Liver (tissue), 8 donors: ENCODE measurements at regions not wholly inside any gene's neighbourhood (a gene's known extent, or its start where the extent isn't known, plus 50 kb on each side); places are given as distances from the start of the nearest gene placed in this dataset.

Experiments
- DNase-seq: peaks from one replicate; pipeline ENCODE4 v3.0.0-alpha.2; 2017; ENCODE audit warnings: low spot score
- H3K27ac ChIP-seq, 2 donors: one replicate each; pipeline ENCODE4 v1.7.0; 2013; ENCODE audit warnings: inconsistent platforms in 2 of 2, low read length in 2 of 2, control low read depth in 1 of 2, low read depth in 1 of 2, mild to moderate bottlenecking in 1 of 2
- H3K27me3 ChIP-seq, 4 donors: one replicate each; pipeline versions ENCODE4 v1.6.1 to v1.7.0; 2013; ENCODE audit warnings: low read length in 3 of 4, inconsistent platforms in 1 of 4, mild to moderate bottlenecking in 1 of 4, moderate library complexity in 1 of 4; ENCODE audit not compliant: control insufficient read depth in 4 of 4, insufficient read depth in 4 of 4
- H3K36me3 ChIP-seq, 4 donors: one replicate each; pipeline versions ENCODE4 v1.6.1 to v1.7.0; 2013; ENCODE audit warnings: low read length in 3 of 4, mild to moderate bottlenecking in 3 of 4, low read depth in 1 of 4, moderate library complexity in 1 of 4; ENCODE audit not compliant: control insufficient read depth in 4 of 4, insufficient read depth in 3 of 4
- H3K4me1 ChIP-seq, 4 donors: one replicate each; pipeline versions ENCODE4 v1.6.1 to v1.7.0; 2013; ENCODE audit warnings: low read length in 3 of 4, mild to moderate bottlenecking in 3 of 4, moderate library complexity in 1 of 4; ENCODE audit not compliant: control insufficient read depth in 4 of 4, insufficient read depth in 4 of 4
- H3K4me3 ChIP-seq, 3 donors: one replicate each; pipeline versions ENCODE4 v1.6.1 to v1.7.0; 2013; ENCODE audit warnings: low read length in 3 of 3, control low read depth in 1 of 3, low read depth in 1 of 3, mild to moderate bottlenecking in 1 of 3
- H3K9ac ChIP-seq, 2 donors: one replicate each; pipeline ENCODE4 v1.7.0; 2013; ENCODE audit warnings: low read length in 2 of 2, mild to moderate bottlenecking in 2 of 2, moderate library complexity in 2 of 2, control low read depth in 1 of 2, low read depth in 1 of 2
- H3K9me3 ChIP-seq, 4 donors: one replicate each; pipeline versions ENCODE4 v1.6.1 to v1.7.0; 2013; ENCODE audit warnings: low read length in 3 of 4; ENCODE audit not compliant: control insufficient read depth in 4 of 4
- CTCF ChIP-seq: fragments of 150-350 bp; IDR thresholded peaks from 2 replicates; pipeline ENCODE4 v1.5.1; 2017; ENCODE audit warnings: improper control_type of control experiment, low read depth, low read length; ENCODE audit not compliant: missing input control
- EGR1 ChIP-seq, 2 donors: IDR thresholded peaks; 2 replicates each; pipeline ENCODE4 v1.6.1; 2016 to 2018; ENCODE audit warnings: antibody characterized with exemption in 2 of 2, low read depth in 2 of 2
- FOXA1 ChIP-seq: IDR thresholded peaks from 2 replicates; pipeline ENCODE4 v1.6.1; 2016; ENCODE audit warnings: antibody characterized with exemption
- FOXA2 ChIP-seq: IDR thresholded peaks from 2 replicates; pipeline ENCODE4 v1.6.1; 2016; ENCODE audit warnings: antibody characterized with exemption
- GABPA ChIP-seq, 2 donors: IDR thresholded peaks in 1 of 2; conservative IDR thresholded peaks in 1 of 2; 2 replicates each; pipeline ENCODE4 v1.6.1; 2016; ENCODE audit warnings: antibody characterized with exemption in 2 of 2, mild to moderate bottlenecking in 1 of 2, moderate library complexity in 1 of 2
- HNF4A ChIP-seq, 2 donors: conservative IDR thresholded peaks; 2 replicates each; pipeline ENCODE4 v1.6.1; 2016; ENCODE audit warnings: antibody characterized with exemption in 2 of 2, mild to moderate bottlenecking in 2 of 2
- HNF4G ChIP-seq: IDR thresholded peaks from 2 replicates; pipeline ENCODE4 v1.6.1; 2016; ENCODE audit warnings: antibody characterized with exemption
- JUND ChIP-seq, 2 donors: IDR thresholded peaks; 2 replicates each; pipeline ENCODE4 v1.6.1; 2016; ENCODE audit warnings: antibody characterized with exemption in 2 of 2
- MAX ChIP-seq: IDR thresholded peaks from 2 replicates; pipeline ENCODE4 v1.6.1; 2016; ENCODE audit warnings: antibody characterized with exemption
- NR2F2 ChIP-seq: IDR thresholded peaks from 2 replicates; pipeline ENCODE4 v1.6.1; 2016; ENCODE audit warnings: antibody characterized with exemption
- RAD21 ChIP-seq, 2 donors: IDR thresholded peaks; 2 replicates each; pipeline ENCODE4 v1.6.1; 2016; ENCODE audit warnings: antibody characterized with exemption in 2 of 2, mild to moderate bottlenecking in 2 of 2
- REST ChIP-seq: IDR thresholded peaks from 2 replicates; pipeline ENCODE4 v1.6.1; 2016; ENCODE audit warnings: antibody characterized with exemption, mild to moderate bottlenecking
- RXRA ChIP-seq, 2 donors: IDR thresholded peaks; 2 replicates each; pipeline ENCODE4 v1.6.1; 2017 to 2018; ENCODE audit warnings: antibody characterized with exemption in 2 of 2, mild to moderate bottlenecking in 1 of 2
- SP1 ChIP-seq: IDR thresholded peaks from 2 replicates; pipeline ENCODE4 v1.6.1; 2018; ENCODE audit warnings: antibody characterized with exemption, mild to moderate bottlenecking
- TAF1 ChIP-seq: conservative IDR thresholded peaks from 2 replicates; pipeline ENCODE4 v1.6.1; 2016; ENCODE audit warnings: antibody characterized with exemption, mild to moderate bottlenecking
- YY1 ChIP-seq: IDR thresholded peaks from 2 replicates; pipeline ENCODE4 v1.6.1; 2016; ENCODE audit warnings: antibody characterized with exemption, mild to moderate bottlenecking
- WGBS: extraction: QIAGEN DNeasy Blood & Tissue Kit; methylation state at CpG from one replicate; pipeline ENCODE4 v1.1.7; 2013; 5-methylcytosine and 5-hydroxymethylcytosine counted together
- donor health status: healthy.
- donor health status: healthy.
- donor health status: healthy.
- donor health status: healthy.
- donor health status: healthy.

DNA sequence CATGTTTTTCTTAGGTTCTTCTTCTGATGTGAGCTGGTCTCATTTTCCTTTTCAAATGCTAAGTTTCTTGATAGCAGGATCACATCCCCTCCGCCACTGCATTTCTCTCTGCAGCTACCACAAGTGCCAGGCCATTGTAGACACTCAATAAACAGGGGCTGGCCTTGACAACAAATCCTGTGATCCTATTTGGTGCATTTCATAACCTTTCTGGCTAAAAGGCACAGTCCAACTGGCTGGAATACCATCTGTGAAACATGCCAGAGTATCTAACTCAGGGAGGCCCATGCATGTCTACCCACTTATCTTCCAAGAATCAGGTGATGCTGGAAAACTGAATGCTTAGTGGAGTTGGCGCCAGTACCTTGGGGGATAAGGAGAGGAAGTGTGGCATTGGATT, 85.2 kb upstream of the NR2F2 start:
- WGBS: 75% methylated on average over 2 of the region's 2 CpGs

DNA sequence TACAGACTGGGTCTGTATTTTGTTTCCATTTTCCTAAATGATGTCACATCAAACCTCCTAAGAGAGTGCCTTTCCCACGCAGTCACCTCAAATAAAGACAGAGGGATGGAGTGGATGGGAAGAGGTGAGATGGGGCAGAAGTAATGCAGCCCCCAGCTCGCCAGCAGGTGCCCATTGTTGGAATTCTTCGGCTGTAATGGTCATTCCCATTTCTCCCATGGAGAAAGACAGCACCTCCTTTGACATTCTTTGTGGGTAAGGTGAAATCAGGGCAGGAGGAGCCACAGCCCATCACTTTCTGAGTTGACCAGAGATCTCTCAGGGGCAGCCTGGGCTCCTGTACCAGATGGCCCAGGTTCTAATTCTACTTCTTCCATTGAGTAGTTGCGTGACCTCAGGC, 84.4 kb upstream of the NR2F2 start:
- Histone ChIP-seq H3K4me1 (peaks cover 0 to 8% (median 3%) of the 10 kb centered on the region in 4 donors), H3K4me3 (no peak overlapping the region), H3K9ac (no peak overlapping the region), H3K9me3 (no peaks in the 10 kb centered on the region), H3K36me3 (no peaks in the 10 kb centered on the region), H3K27ac (no peak overlapping the region), H3K27me3 (no peaks in the 10 kb centered on the region)
- DNase-seq: no peak
- 92% methylated on average over 4 of the region's 4 CpGs for WGBS
- TF ChIP-seq FOXA1 (no peak), REST (no peak), FOXA2 (no peak), TAF1 (no peak), YY1 (no peak), EGR1 (IDR thresholded peaks at IDR 0.05; ENCODE audit: low read depth in 2 of 2) (no peak), NR2F2 (no peak), MAX (no peak), JUND (IDR thresholded peaks at IDR 0.05) (no peak), GABPA (IDR thresholded peaks at IDR 0.05 in 1 of 2, conservative IDR thresholded peaks at IDR 0.05 in 1 of 2) (no peak), SP1 (no peak), HNF4G (no peak)

More for the DNA sequence above, 85.2 kb upstream of the NR2F2 start:
- TF ChIP-seq FOXA1 (no peak), RAD21 (IDR thresholded peaks at IDR 0.05) (peak in 1 of 2 donors; percentile 35), HNF4A (conservative IDR thresholded peaks at IDR 0.05) (peak; percentile 39 to 73), FOXA2 (peak; percentile 29), RXRA (IDR thresholded peaks at IDR 0.05) (peak in 1 of 2 donors; percentile 34), GABPA (IDR thresholded peaks at IDR 0.05 in 1 of 2, conservative IDR thresholded peaks at IDR 0.05 in 1 of 2) (no peak)
- Histone ChIP-seq H3K27me3 (no peaks in the 10 kb centered on the region), H3K36me3 (no peaks in the 10 kb centered on the region), H3K27ac (no peak overlapping the region), H3K4me1 (peaks cover 0 to 8% (median 3%) of the 10 kb centered on the region in 4 donors), H3K9me3 (no peaks in the 10 kb centered on the region), H3K9ac (no peak overlapping the region), H3K4me3 (no peak overlapping the region)
- no peak for DNase-seq

DNA sequence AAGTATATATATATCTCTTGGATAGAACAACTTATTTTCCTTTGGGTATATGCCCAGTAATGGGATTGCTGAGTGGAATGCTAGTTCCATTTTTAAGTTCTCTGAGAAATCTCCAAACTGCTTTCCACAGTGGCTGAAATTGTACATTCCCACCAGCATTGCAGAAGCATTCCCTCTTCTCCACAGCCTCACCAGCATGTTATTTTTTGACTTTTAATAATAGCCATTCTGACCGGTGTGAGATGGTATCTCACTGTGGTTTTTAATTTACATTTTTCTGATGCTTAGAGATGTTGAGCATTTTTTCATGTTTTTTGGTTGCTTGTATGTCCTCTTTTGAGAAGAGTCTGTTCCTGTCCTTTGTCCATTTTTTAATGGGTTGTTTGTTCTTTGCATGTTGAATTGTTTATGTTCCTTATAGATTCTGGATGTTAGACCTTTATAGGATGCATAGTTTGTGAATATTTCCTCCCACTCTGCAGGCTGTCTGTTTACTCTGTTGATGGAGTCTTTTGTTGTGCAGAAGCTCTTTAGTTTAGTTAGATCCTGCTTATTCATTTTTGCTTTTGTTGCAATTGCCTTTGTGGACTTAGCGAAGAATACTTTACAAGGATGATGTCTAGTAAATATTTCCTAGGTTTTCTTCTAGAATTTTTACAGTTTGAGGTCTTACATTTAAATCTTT, 82.7 kb upstream of the NR2F2 start:
- Histone ChIP-seq H3K9me3 (no peaks in the 10 kb centered on the region), H3K9ac (no peak overlapping the region), H3K27me3 (no peaks in the 10 kb centered on the region), H3K27ac (no peak overlapping the region), H3K36me3 (no peaks in the 10 kb centered on the region), H3K4me1 (peaks cover 0 to 8% (median 3%) of the 10 kb centered on the region in 4 donors), H3K4me3 (no peak overlapping the region)
- WGBS: 93% methylated on average over 2 of the region's 2 CpGs
- DNase-seq: no peak
- no peak for TF ChIP-seq JUND (IDR thresholded peaks at IDR 0.05)
- TF ChIP-seq HNF4A (conservative IDR thresholded peaks at IDR 0.05): no peak
- no peak for TF ChIP-seq FOXA2
- no peak for TF ChIP-seq RAD21 (IDR thresholded peaks at IDR 0.05)
- TF ChIP-seq FOXA1: no peak
- no peak for TF ChIP-seq CTCF
- TF ChIP-seq HNF4G: no peak
- no peak for TF ChIP-seq TAF1
- TF ChIP-seq MAX: no peak
- TF ChIP-seq REST: no peak
